ENCODE measurements at regions not wholly inside any gene's neighbourhood (a gene's known extent, or its start where the extent isn't known, plus 50 kb on each side); places are given as distances from the start of the nearest gene placed in this dataset.

- CTCF ChIA-PET = no interaction called here
- TF ChIP-seq EZH2 (IDR thresholded peaks at IDR 0.05; ENCODE audit: borderline replicate concordance, insufficient read depth, low read depth, low read length, poor library complexity, severe bottlenecking) = no peak
- no peak for TF ChIP-seq CTCF (IDR thresholded peaks at IDR 0.05)
- Mint-ChIP-seq H3K9me3 (ENCODE audit: insufficient read depth) (no peaks in the 10 kb centered on the region), H3K27ac (no peak overlapping the region), H3K4me3 (no peak overlapping the region), H3K4me1 (no peaks in the 10 kb centered on the region), H3K27me3 (no peaks in the 10 kb centered on the region)
- H3K4me3 ChIP-seq (ENCODE audit: control extremely low read depth in 1 of 5, extremely low read depth in 1 of 5, insufficient read depth in 1 of 5, low read depth in 2 of 5, low read length in 4 of 5) = no peak overlapping the region
- H3K4me2 ChIP-seq (replicated peaks; ENCODE audit: low read depth, low read length, poor library complexity, severe bottlenecking) = no peak overlapping the region
- H3K9ac ChIP-seq (ENCODE audit: low read length) = no peak overlapping the region
- POLR2A ChIA-PET = no interaction called here
- H3K36me3 ChIP-seq (replicated peaks in 1 of 2; ENCODE audit: control extremely low read depth in 1 of 2, control insufficient read depth in 1 of 2, extremely low read depth in 1 of 2, insufficient read depth in 2 of 2, low read length in 1 of 2) = no peaks in the 10 kb centered on the region
- peaks cover 0 to 2% (median 0%) of the 10 kb centered on the region in 4 experiments for H3K27me3 ChIP-seq (replicated peaks in 1 of 4; ENCODE audit: control extremely low read depth in 1 of 4, control insufficient read depth in 3 of 4, insufficient read depth in 4 of 4, low read length in 3 of 4)
- H2AFZ ChIP-seq (ENCODE audit: insufficient read depth, low read depth, low read length, poor library complexity, severe bottlenecking) = no peak overlapping the region
- H3K9me3 ChIP-seq (ENCODE audit: control extremely low read depth in 1 of 3, control insufficient read depth in 2 of 3, insufficient read depth in 1 of 3, low read length in 2 of 3) = no peaks in the 10 kb centered on the region
- no peaks in the 10 kb centered on the region for H4K20me1 ChIP-seq (ENCODE audit: control insufficient read depth, insufficient read depth, low read length, poor library complexity, severe bottlenecking)
- no peaks in the 10 kb centered on the region for H3K4me1 ChIP-seq (ENCODE audit: control insufficient read depth in 2 of 2, insufficient read depth in 2 of 2, low read length in 2 of 2)
- intact Hi-C loops (cut with micrococcal nuclease) = no loop called here
- no peak overlapping the region for H3K27ac ChIP-seq (ENCODE audit: low read length in 2 of 2)
- H3K79me2 ChIP-seq (ENCODE audit: control insufficient read depth, insufficient read depth, low read length) = no peaks in the 10 kb centered on the region
- ATAC-seq (ENCODE audit: low read depth) (no peak), DNase-seq (no peak)
- WGBS (ENCODE audit: insufficient coverage) = 75% methylated on average over 5 of the region's 5 CpGs
These were observed 532.1 kb upstream of the B3GAT1 start for GRCh38 chr11:134944131-134944530.

- no peak overlapping the region for H3K4me2 ChIP-seq (replicated peaks; ENCODE audit: low read depth, low read length, poor library complexity, severe bottlenecking)
- no peak overlapping the region for H3K4me3 Mint-ChIP-seq
- no peak overlapping the region for H3K9ac ChIP-seq (ENCODE audit: low read length)
- no peaks in the 10 kb centered on the region for H3K4me1 Mint-ChIP-seq
- H2AFZ ChIP-seq (ENCODE audit: insufficient read depth, low read depth, low read length, poor library complexity, severe bottlenecking) = no peak overlapping the region
- H3K4me1 ChIP-seq (ENCODE audit: control insufficient read depth in 2 of 2, insufficient read depth in 2 of 2, low read length in 2 of 2) = no peaks in the 10 kb centered on the region
- H3K27ac ChIP-seq (ENCODE audit: low read length in 2 of 2) = no peak overlapping the region
- peaks cover 0 to 2% (median 0%) of the 10 kb centered on the region in 4 experiments for H3K27me3 ChIP-seq (replicated peaks in 1 of 4; ENCODE audit: control extremely low read depth in 1 of 4, control insufficient read depth in 3 of 4, insufficient read depth in 4 of 4, low read length in 3 of 4)
- H4K20me1 ChIP-seq (ENCODE audit: control insufficient read depth, insufficient read depth, low read length, poor library complexity, severe bottlenecking) = no peaks in the 10 kb centered on the region
- no peak overlapping the region for H3K27ac Mint-ChIP-seq
- no peaks in the 10 kb centered on the region for H3K27me3 Mint-ChIP-seq
- ChIA-PET POLR2A (no interaction called here), CTCF (no interaction called here)
- intact Hi-C loops (cut with micrococcal nuclease) = no loop called here
- TF ChIP-seq CTCF (IDR thresholded peaks at IDR 0.05) (no peak), EZH2 (IDR thresholded peaks at IDR 0.05; ENCODE audit: borderline replicate concordance, insufficient read depth, low read depth, low read length, poor library complexity, severe bottlenecking) (no peak)
- no peaks in the 10 kb centered on the region for H3K9me3 ChIP-seq (ENCODE audit: control extremely low read depth in 1 of 3, control insufficient read depth in 2 of 3, insufficient read depth in 1 of 3, low read length in 2 of 3)
- H3K9me3 Mint-ChIP-seq (ENCODE audit: insufficient read depth) = no peaks in the 10 kb centered on the region
- H3K4me3 ChIP-seq (ENCODE audit: control extremely low read depth in 1 of 5, extremely low read depth in 1 of 5, insufficient read depth in 1 of 5, low read depth in 2 of 5, low read length in 4 of 5) = no peak overlapping the region
- no peaks in the 10 kb centered on the region for H3K79me2 ChIP-seq (ENCODE audit: control insufficient read depth, insufficient read depth, low read length)
- H3K36me3 ChIP-seq (replicated peaks in 1 of 2; ENCODE audit: control extremely low read depth in 1 of 2, control insufficient read depth in 1 of 2, extremely low read depth in 1 of 2, insufficient read depth in 2 of 2, low read length in 1 of 2) = no peaks in the 10 kb centered on the region
- DNase-seq = no peak
- WGBS (ENCODE audit: insufficient coverage) = 91% methylated on average over 5 of the region's 6 CpGs
- ATAC-seq (ENCODE audit: low read depth) = no peak
These were observed 531.5 kb upstream of the B3GAT1 start for GRCh38 chr11:134943544-134943943.
